SK-N-SH (cell line): ENCODE measurements at regions not wholly inside any gene's neighbourhood (a gene's known extent, or its start where the extent isn't known, plus 50 kb on each side); places are given as distances from the start of the nearest gene placed in this dataset.

ENCODE experiments used
- CTCF ChIA-PET: fragments of 300-600, 350-600 bp; formaldehyde crosslinking; extraction: SDS; loops from one replicate; lab custom pipeline; 2021; lab: Yijun Ruan, JAX
- POLR2A ChIA-PET: fragments of 350-600 bp; sonication (Branson Sonifier 250); formaldehyde crosslinking; extraction: SDS; loops from one replicate; lab custom pipeline; 2020; ENCODE audit warnings: antibody characterized with exemption, inconsistent platforms; lab: Yijun Ruan, JAX
- DNase-seq: peaks from one replicate; pipeline ENCODE4 v3.0.0; 2012
- H2AFZ ChIP-seq: fragments of 200-600 bp; sonication (generic); 2 replicates; pipeline ENCODE4 v1.8.1; 2016; ENCODE audit warnings: antibody characterized with exemption, mild to moderate bottlenecking, low read depth
- H3F3A ChIP-seq: fragments of 200-600 bp; sonication (generic); replicated peaks from 2 replicates; pipeline ENCODE3; 2016; ENCODE audit warnings: antibody characterized with exemption, mild to moderate bottlenecking; ENCODE audit not compliant: insufficient read depth
- H3K27ac ChIP-seq, 2 experiments: fragments of 200-500 bp in 1 of 2; fragments of 200-600 bp in 1 of 2; sonication (Bioruptor generic) in 1 of 2; sonication (generic), shearing (Covaris generic) in 1 of 2; 2 replicates each; pipeline versions ENCODE4 v1.5.1 to v1.6.1; 2014 to 2016; ENCODE audit warnings: low read depth in 2 of 2, inconsistent platforms in 1 of 2, low read length in 1 of 2, mild to moderate bottlenecking in 1 of 2, mixed read lengths in 1 of 2
- H3K27me3 ChIP-seq: fragments of 200-600 bp; sonication (generic), shearing (Covaris generic); 2 replicates; pipeline ENCODE4 v1.6.1; 2016; ENCODE audit warnings: mixed run types; ENCODE audit not compliant: insufficient read depth
- H3K36me3 ChIP-seq, 2 experiments: fragments of 200-500 bp in 1 of 2; fragments of 200-600 bp in 1 of 2; sonication (Bioruptor generic) in 1 of 2; sonication (generic) in 1 of 2; replicated peaks in 1 of 2; 2 replicates each; pipeline versions ENCODE3 to v1.5.1; 2014 to 2016; ENCODE audit warnings: low read length in 1 of 2, mild to moderate bottlenecking in 1 of 2; ENCODE audit not compliant: insufficient read depth in 2 of 2, control insufficient read depth in 1 of 2
- H3K4me1 ChIP-seq, 2 experiments: fragments of 200-500 bp in 1 of 2; fragments of 200-600 bp in 1 of 2; sonication (Bioruptor generic) in 1 of 2; sonication (generic), shearing (Covaris generic) in 1 of 2; 2 replicates each; pipeline versions ENCODE4 v1.5.1 to v1.6.1; 2014 to 2016; ENCODE audit warnings: low read depth in 1 of 2, low read length in 1 of 2, mixed run types in 1 of 2; ENCODE audit not compliant: insufficient read depth in 2 of 2, control insufficient read depth in 1 of 2
- H3K4me2 ChIP-seq: fragments of 200-600 bp; sonication (generic), shearing (Covaris generic); 2 replicates; pipeline ENCODE4 v1.6.1; 2017; ENCODE audit warnings: mixed run types
- H3K4me3 ChIP-seq, 2 experiments: fragments of 200-500 bp in 1 of 2; fragments of 200-600 bp in 1 of 2; sonication (Bioruptor generic) in 1 of 2; sonication (generic), shearing (Covaris generic) in 1 of 2; 2 replicates each; pipeline versions ENCODE4 v1.5.1 to v1.8.1; 2014 to 2016; ENCODE audit warnings: low read depth in 2 of 2, inconsistent platforms in 1 of 2, low read length in 1 of 2, mild to moderate bottlenecking in 1 of 2, mixed read lengths in 1 of 2, moderate library complexity in 1 of 2
- H3K79me2 ChIP-seq: fragments of 200-600 bp; sonication (generic); 2 replicates; pipeline ENCODE4 v1.8.1; 2017; ENCODE audit warnings: mild to moderate bottlenecking; ENCODE audit not compliant: insufficient read depth
- H3K9ac ChIP-seq: fragments of 200-600 bp; sonication (generic); 2 replicates; pipeline ENCODE4 v1.6.1; 2017; ENCODE audit warnings: mixed run types
- H3K9me2 ChIP-seq: fragments of 200-600 bp; sonication (generic); 2 replicates; pipeline ENCODE4 v1.6.1; 2017; ENCODE audit warnings: mixed run types
- H3K9me3 ChIP-seq: fragments of 200-600 bp; sonication (generic); 2 replicates; pipeline ENCODE4 v1.6.1; 2017; ENCODE audit warnings: mixed run types, mild to moderate bottlenecking, moderate library complexity
- H4K20me1 ChIP-seq: fragments of 200-600 bp; sonication (generic); 2 replicates; pipeline ENCODE4 v1.6.1; 2017; ENCODE audit warnings: mild to moderate bottlenecking, mixed run types; ENCODE audit not compliant: insufficient read depth
- CHD2 ChIP-seq: fragments of 150-350 bp; IDR thresholded peaks from 2 replicates; pipeline ENCODE4 v1.6.1; 2018; ENCODE audit warnings: low read length; ENCODE audit not compliant: partially characterized antibody
- CTCF ChIP-seq: fragments of 200-600 bp; sonication (generic); IDR thresholded peaks from 2 replicates; pipeline ENCODE4 v1.6.1; 2017; ENCODE audit warnings: antibody characterized with exemption, mild to moderate bottlenecking, moderate library complexity
- ELF1 ChIP-seq: IDR thresholded peaks from 2 replicates; pipeline ENCODE4 v1.4.0; 2012
- EP300 ChIP-seq, 2 experiments: IDR thresholded peaks; 2 replicates each; pipeline versions ENCODE4 v1.4.0 to v1.6.1; 2012; ENCODE audit warnings: borderline replicate concordance in 1 of 2, low read depth in 1 of 2, low read length in 1 of 2
- FOSL2 ChIP-seq: IDR thresholded peaks from 2 replicates; pipeline ENCODE4 v1.4.0; 2012; ENCODE audit warnings: low read depth, mild to moderate bottlenecking, moderate library complexity, borderline replicate concordance
- FOXM1 ChIP-seq: IDR thresholded peaks from 2 replicates; pipeline ENCODE4 v1.4.0; 2012; ENCODE audit warnings: low read depth, mild to moderate bottlenecking
- GABPA ChIP-seq: IDR thresholded peaks from 2 replicates; pipeline ENCODE4 v1.4.0; 2012; ENCODE audit warnings: low read depth, mild to moderate bottlenecking
- IRF3 ChIP-seq: fragments of 150-350 bp; IDR thresholded peaks from 2 replicates; pipeline ENCODE4 v1.6.1; 2016; ENCODE audit warnings: mild to moderate bottlenecking, low read depth, low read length
- NRF1 ChIP-seq: IDR thresholded peaks from 2 replicates; pipeline ENCODE4 v1.6.1; 2012; ENCODE audit warnings: low read depth, mild to moderate bottlenecking, low read length
- RAD21 ChIP-seq: IDR thresholded peaks from 2 replicates; pipeline ENCODE4 v1.6.1; 2012; ENCODE audit warnings: mild to moderate bottlenecking, low read length
- RCOR1 ChIP-seq: fragments of 150-350 bp; IDR thresholded peaks from 2 replicates; pipeline ENCODE4 v1.6.1; 2017; ENCODE audit warnings: antibody characterized with exemption, low read length
- RFX5 ChIP-seq: IDR thresholded peaks from 2 replicates; pipeline ENCODE4 v1.6.1; 2012; ENCODE audit warnings: mild to moderate bottlenecking, improper control_type of control experiment, low read length
- RXRA ChIP-seq: IDR thresholded peaks from 2 replicates; pipeline ENCODE4 v1.4.0; 2012; ENCODE audit warnings: low read depth, mild to moderate bottlenecking, borderline replicate concordance
- SMC3 ChIP-seq: IDR thresholded peaks from 2 replicates; pipeline ENCODE4 v1.6.1; 2012; ENCODE audit warnings: low read depth, low read length, improper control_type of control experiment
- TAF1 ChIP-seq: IDR thresholded peaks from 2 replicates; pipeline ENCODE4 v1.6.1; 2012; ENCODE audit warnings: low read depth, mild to moderate bottlenecking, low read length, moderate library complexity, borderline replicate concordance
- USF1 ChIP-seq: IDR thresholded peaks from 2 replicates; pipeline ENCODE4 v1.4.0; 2012; ENCODE audit warnings: low read depth, borderline replicate concordance
- WGBS: methylation state at CpG from one replicate; pipeline ENCODE4 v1.1.6; 2017; ENCODE audit warnings: low lambda C conversion rate; 5-methylcytosine and 5-hydroxymethylcytosine counted together
- TF ChIP-seq, protein P1 (sequence below): IDR thresholded peaks from 2 replicates; pipeline ENCODE4 v1.6.1; 2012; ENCODE audit warnings: mild to moderate bottlenecking, low read depth, low read length, moderate library complexity

DNA sequence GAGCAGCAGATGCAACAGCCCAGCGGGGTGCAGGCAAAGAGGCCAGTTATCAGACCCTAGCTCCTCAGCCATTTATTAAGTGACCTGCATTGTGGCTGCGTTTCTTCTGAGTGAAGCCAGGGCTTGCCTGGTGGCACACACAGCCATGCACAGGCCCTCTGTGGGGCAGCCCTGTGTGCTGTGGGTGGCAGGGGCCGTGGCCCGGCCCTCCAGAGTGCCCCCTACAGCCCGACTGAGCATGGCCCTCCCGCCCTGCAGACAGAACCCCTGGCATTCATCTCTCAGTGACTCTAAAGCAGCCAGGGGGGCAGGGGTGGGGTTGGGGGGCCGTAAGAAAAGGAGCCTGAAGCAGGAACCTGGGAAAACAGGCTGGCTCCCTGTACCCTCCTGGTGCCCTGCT is 226.0 kb upstream of the PWP1 start:
- Histone ChIP-seq H3K79me2 (no peaks in the 10 kb centered on the region), H3K27me3 (no peaks in the 10 kb centered on the region), H4K20me1 (no peaks in the 10 kb centered on the region), H2AFZ (no peak overlapping the region), H3F3A (peaks cover 17% of the 10 kb centered on the region), H3K4me1 (peaks cover 0 to 10% of the 10 kb centered on the region in 2 experiments; a peak in 1 of 4 replicates), H3K27ac (no peak overlapping the region), H3K4me2 (no peak overlapping the region), H3K9ac (no peak overlapping the region), H3K9me3 (no peaks in the 10 kb centered on the region), H3K36me3 (no peaks in the 10 kb centered on the region), H3K9me2 (no peaks in the 10 kb centered on the region), H3K4me3 (no peak overlapping the region)
- POLR2A ChIA-PET: no interaction called here
- no peak for DNase-seq
- TF ChIP-seq EP300 (IDR thresholded peaks at IDR 0.05; ENCODE audit: borderline replicate concordance in 1 of 2, low read depth in 1 of 2, low read length in 1 of 2): no peak
- TF ChIP-seq NRF1: no peak
- TF ChIP-seq IRF3: no peak
- CTCF ChIA-PET: interaction anchor here (0.6 to 1.4 kb wide), 3 partner anchors 55 to 328 kb away, joined by 3 read pairs; no protein-coding TSS in a partner anchor
- 69% methylated on average over 3 of the region's 7 CpGs for WGBS

DNA sequence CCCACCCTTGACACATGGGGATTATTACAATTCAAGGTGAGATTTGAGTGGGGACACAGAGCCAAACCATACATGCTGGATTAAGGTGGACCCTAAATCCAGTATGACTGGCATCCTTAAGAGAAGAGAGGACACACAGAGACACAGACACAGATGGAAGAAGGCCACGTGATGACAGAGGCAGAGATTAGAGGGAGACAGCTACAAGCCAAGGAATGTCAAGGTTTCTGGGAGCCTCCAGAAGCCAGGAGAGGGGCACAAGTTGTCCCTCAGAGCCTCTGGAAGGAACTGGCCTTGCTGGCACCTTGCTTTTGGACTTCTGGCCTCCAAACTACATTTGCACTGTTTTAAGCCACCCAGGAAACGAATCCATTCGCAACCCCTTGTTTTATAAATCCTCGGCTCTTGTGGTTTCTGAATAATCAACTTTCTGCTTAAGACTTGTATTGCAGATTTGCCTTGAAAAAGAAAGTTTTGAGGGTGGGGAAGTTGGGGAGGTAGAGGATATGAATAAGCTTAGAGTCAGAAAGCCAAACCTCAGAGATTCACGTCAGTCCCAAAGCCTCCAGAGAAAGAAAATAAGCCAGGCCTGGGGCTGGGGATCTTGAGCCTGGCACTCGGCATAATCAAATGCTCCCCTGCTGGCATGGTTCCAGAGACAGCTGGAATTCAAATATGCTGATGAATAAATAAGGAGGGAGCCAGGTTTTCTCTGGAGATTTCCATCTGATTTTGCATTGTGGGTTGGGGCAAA is 224.2 kb upstream of the PWP1 start:
- CTCF ChIA-PET: interaction anchor here (1.1 kb wide), 1 partner anchor 146 kb away, joined by 3 read pairs; no protein-coding TSS in a partner anchor
- Histone ChIP-seq H2AFZ (peak overlapping the region; percentile 59), H3K9ac (peak overlapping the region; percentile 45; the same call in 1 of the 2 replicates), H3K27me3 (no peaks in the 10 kb centered on the region), H3K36me3 (no peaks in the 10 kb centered on the region), H3K79me2 (no peaks in the 10 kb centered on the region), H3K27ac (peak overlapping the region in 1 of 2 experiments; percentile 74; a peak in 2 of 4 replicates), H3K4me3 (no peak overlapping the region; a peak in 1 of 4 replicates), H4K20me1 (no peaks in the 10 kb centered on the region), H3K4me2 (peak overlapping the region; percentile 64), H3K9me3 (no peaks in the 10 kb centered on the region), H3K9me2 (no peaks in the 10 kb centered on the region), H3K4me1 (peaks cover 0 to 10% of the 10 kb centered on the region in 2 experiments; a peak in 1 of 4 replicates), H3F3A (peaks cover 17% of the 10 kb centered on the region)
- WGBS: 28% methylated on average over 6 of the region's 6 CpGs
- peak; percentile 70 for DNase-seq
- POLR2A ChIA-PET: no interaction called here
- TF ChIP-seq FOSL2 (peak; percentile 18; the same call in 1 of the 2 replicates), IRF3 (no peak), CHD2 (no peak), RCOR1 (no peak), RFX5 (0 out of 2 replicates have a peak, but pooled peaks have one; percentile 21), GABPA (no peak), RAD21 (0 out of 2 replicates have a peak, but pooled peaks have one; percentile 10), USF1 (no peak; the same call in 1 of the 2 replicates), FOXM1 (no peak), ELF1 (no peak), SMC3 (no peak), CTCF (no peak), TAF1 (no peak), RXRA (no peak)
- TF ChIP-seq, protein P1, sequence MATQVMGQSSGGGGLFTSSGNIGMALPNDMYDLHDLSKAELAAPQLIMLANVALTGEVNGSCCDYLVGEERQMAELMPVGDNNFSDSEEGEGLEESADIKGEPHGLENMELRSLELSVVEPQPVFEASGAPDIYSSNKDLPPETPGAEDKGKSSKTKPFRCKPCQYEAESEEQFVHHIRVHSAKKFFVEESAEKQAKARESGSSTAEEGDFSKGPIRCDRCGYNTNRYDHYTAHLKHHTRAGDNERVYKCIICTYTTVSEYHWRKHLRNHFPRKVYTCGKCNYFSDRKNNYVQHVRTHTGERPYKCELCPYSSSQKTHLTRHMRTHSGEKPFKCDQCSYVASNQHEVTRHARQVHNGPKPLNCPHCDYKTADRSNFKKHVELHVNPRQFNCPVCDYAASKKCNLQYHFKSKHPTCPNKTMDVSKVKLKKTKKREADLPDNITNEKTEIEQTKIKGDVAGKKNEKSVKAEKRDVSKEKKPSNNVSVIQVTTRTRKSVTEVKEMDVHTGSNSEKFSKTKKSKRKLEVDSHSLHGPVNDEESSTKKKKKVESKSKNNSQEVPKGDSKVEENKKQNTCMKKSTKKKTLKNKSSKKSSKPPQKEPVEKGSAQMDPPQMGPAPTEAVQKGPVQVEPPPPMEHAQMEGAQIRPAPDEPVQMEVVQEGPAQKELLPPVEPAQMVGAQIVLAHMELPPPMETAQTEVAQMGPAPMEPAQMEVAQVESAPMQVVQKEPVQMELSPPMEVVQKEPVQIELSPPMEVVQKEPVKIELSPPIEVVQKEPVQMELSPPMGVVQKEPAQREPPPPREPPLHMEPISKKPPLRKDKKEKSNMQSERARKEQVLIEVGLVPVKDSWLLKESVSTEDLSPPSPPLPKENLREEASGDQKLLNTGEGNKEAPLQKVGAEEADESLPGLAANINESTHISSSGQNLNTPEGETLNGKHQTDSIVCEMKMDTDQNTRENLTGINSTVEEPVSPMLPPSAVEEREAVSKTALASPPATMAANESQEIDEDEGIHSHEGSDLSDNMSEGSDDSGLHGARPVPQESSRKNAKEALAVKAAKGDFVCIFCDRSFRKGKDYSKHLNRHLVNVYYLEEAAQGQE: no peak
